Right atrium auricular region (tissue), 2 donors: ENCODE measurements at regions not wholly inside any gene's neighbourhood (a gene's known extent, or its start where the extent isn't known, plus 50 kb on each side); places are given as distances from the start of the nearest gene placed in this dataset.

Source experiments
- DNase-seq: peaks from one replicate; pipeline ENCODE4 v3.0.0-alpha.2; 2019; ENCODE audit warnings: low spot score
- H3K27ac ChIP-seq, 2 donors: fragments of 200-600 bp; sonication (generic); 1 replicate in 1 of 2; 2 replicates in 1 of 2; pipeline ENCODE4 v1.5.1; 2016 to 2019
- H3K27me3 ChIP-seq, 2 donors: fragments of 200-600 bp; sonication (generic); one replicate each; pipeline versions ENCODE4 v1.5.1 to v1.6.0; 2017 to 2019
- H3K36me3 ChIP-seq: fragments of 200-600 bp; sonication (generic); one replicate; pipeline ENCODE4 v1.5.1; 2016
- H3K4me1 ChIP-seq, 2 donors: fragments of 200-600 bp; sonication (generic); one replicate each; pipeline versions ENCODE4 v1.5.1 to v1.6.0; 2017 to 2019
- H3K4me3 ChIP-seq, 2 donors: fragments of 200-600 bp; sonication (generic); 1 replicate in 1 of 2; 2 replicates in 1 of 2; pipeline ENCODE4 v1.5.1; 2017 to 2019; ENCODE audit warnings: mild to moderate bottlenecking in 1 of 2, moderate library complexity in 1 of 2
- H3K9me3 ChIP-seq, 2 donors: fragments of 200-600 bp; sonication (generic); one replicate each; pipeline ENCODE4 v1.5.1; 2019
- TF ChIP-seq, protein P1 (sequence below), 2 donors: fragments of 200-600 bp; sonication (generic); IDR thresholded peaks; one replicate each; pipeline ENCODE4 v1.5.1; 2019; ENCODE audit warnings: antibody characterized with exemption in 2 of 2

DNA sequence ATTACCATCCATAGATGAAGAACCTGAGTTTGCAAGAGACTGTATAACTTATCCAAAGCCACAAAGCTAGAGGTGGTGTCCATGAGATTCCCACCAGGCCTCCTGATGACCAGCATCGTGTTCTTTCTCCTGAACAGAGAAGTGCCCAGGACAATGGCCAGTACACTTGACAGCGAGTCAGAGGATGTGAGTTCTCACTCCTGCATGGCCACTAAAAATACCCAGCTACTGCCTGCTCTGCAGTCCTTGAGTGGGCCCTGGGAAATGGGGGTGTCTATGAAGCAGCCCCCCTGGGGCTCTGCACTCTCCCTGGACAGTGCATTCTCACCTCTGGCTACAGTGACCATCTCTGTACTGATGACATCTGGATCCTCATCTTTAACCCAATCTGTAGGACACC lies 201.2 kb downstream of the RPLP1 start:
- TF ChIP-seq, protein P1, sequence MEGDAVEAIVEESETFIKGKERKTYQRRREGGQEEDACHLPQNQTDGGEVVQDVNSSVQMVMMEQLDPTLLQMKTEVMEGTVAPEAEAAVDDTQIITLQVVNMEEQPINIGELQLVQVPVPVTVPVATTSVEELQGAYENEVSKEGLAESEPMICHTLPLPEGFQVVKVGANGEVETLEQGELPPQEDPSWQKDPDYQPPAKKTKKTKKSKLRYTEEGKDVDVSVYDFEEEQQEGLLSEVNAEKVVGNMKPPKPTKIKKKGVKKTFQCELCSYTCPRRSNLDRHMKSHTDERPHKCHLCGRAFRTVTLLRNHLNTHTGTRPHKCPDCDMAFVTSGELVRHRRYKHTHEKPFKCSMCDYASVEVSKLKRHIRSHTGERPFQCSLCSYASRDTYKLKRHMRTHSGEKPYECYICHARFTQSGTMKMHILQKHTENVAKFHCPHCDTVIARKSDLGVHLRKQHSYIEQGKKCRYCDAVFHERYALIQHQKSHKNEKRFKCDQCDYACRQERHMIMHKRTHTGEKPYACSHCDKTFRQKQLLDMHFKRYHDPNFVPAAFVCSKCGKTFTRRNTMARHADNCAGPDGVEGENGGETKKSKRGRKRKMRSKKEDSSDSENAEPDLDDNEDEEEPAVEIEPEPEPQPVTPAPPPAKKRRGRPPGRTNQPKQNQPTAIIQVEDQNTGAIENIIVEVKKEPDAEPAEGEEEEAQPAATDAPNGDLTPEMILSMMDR (IDR thresholded peaks at IDR 0.05) = no peak
- Histone ChIP-seq H3K27ac (no peak overlapping the region), H3K36me3 (no peaks in the 10 kb centered on the region), H3K9me3 (no peaks in the 10 kb centered on the region), H3K27me3 (no peaks in the 10 kb centered on the region), H3K4me3 (no peak overlapping the region), H3K4me1 (no peaks in the 10 kb centered on the region)
- no peak for DNase-seq

DNA sequence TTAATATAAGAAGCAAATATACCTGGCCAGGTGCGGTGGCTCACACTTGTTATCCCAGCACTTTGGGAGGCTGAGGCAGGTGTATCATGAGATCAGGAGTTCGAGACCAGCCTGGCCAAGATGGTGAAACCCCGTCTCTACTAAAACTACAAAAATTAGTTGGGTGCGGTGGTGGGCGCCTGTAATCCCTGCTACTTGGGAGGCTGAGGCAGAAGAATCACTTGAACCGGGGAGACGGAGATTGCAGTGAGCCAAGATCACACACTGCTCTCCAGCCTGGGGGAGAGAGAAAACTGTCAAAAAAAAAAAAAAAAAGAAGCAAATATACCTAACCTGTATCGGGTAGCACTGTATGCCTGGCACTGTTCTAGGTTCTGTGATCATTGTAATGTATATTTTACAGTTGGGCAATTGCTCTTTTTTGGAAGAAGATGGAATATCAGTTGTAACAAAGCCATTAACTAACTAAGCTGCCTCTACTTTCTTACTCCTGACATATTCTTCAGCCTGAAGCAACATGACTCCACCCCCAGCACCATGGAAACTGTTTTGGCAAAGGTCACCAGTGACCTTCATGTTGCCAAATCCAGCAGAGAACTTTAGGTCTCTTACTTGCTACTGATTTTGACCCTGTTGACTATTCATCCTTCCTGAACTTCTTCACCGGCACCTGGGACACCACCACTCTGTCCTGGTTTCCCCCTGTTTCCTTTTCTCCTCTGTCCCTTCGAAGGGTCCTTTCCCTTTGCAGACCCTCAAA lies 203.8 kb downstream of the RPLP1 start:
- Histone ChIP-seq H3K36me3 (no peaks in the 10 kb centered on the region), H3K27ac (no peak overlapping the region), H3K27me3 (no peaks in the 10 kb centered on the region), H3K4me1 (no peaks in the 10 kb centered on the region), H3K9me3 (no peaks in the 10 kb centered on the region), H3K4me3 (no peak overlapping the region)
- TF ChIP-seq, protein P1 (IDR thresholded peaks at IDR 0.05) = no peak
- DNase-seq = no peak

DNA sequence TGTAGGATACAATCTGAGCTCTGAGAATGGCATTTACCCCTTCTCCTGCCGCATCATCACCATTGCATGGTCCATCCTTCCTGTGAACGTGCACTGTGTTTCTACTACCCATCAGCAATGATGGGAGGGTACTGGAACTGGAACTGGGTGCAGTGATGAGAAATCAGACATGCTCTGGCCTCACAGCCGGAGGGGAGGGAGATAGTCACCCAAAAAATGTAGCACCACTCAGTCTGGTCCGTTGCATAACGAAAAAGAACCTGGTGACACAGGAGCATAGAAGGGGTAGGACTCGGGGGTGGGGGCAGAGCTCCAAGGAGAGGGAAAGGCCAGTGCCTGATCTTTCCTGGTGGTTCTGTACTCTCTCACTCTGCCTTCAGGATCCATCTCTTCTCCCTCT lies 205.0 kb downstream of the RPLP1 start:
- no peak overlapping the region for H3K4me3 ChIP-seq
- H3K27me3 ChIP-seq = no peaks in the 10 kb centered on the region
- no peaks in the 10 kb centered on the region for H3K4me1 ChIP-seq
- TF ChIP-seq, protein P1 (IDR thresholded peaks at IDR 0.05) = no peak
- H3K27ac ChIP-seq = no peak overlapping the region
- no peaks in the 10 kb centered on the region for H3K9me3 ChIP-seq
- no peaks in the 10 kb centered on the region for H3K36me3 ChIP-seq
- no peak for DNase-seq

DNA sequence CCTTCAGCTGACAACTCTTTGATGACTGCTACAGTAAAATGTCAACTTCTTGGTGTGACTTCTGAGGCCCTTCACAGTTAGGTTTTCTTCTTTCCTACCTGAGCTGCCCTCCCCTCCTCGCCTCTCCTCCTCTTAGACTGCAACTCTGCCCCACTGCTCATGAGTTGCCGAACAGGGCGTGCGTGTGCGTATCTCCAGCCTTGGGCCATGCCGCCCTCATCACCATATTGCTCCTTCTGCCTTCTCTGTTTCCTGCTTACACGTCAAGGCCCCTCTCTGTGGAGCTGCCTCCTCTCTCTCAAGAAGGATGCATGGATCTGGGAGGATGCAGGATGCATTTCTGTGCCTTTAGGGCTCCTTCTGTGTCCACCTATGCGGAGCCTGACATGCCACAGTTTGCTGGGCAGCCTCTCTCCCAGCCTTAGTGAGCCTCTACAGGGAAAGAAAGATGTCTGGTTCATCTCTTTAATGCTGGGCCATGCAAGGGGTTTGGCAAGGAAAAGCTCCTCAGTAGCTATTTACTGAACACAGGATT lies 205.9 kb downstream of the RPLP1 start:
- H3K27me3 ChIP-seq = no peaks in the 10 kb centered on the region
- TF ChIP-seq, protein P1 (IDR thresholded peaks at IDR 0.05) = no peak
- H3K4me1 ChIP-seq = no peaks in the 10 kb centered on the region
- no peaks in the 10 kb centered on the region for H3K36me3 ChIP-seq
- no peak overlapping the region for H3K4me3 ChIP-seq
- H3K27ac ChIP-seq = no peak overlapping the region
- no peak for DNase-seq
- H3K9me3 ChIP-seq = no peaks in the 10 kb centered on the region

DNA sequence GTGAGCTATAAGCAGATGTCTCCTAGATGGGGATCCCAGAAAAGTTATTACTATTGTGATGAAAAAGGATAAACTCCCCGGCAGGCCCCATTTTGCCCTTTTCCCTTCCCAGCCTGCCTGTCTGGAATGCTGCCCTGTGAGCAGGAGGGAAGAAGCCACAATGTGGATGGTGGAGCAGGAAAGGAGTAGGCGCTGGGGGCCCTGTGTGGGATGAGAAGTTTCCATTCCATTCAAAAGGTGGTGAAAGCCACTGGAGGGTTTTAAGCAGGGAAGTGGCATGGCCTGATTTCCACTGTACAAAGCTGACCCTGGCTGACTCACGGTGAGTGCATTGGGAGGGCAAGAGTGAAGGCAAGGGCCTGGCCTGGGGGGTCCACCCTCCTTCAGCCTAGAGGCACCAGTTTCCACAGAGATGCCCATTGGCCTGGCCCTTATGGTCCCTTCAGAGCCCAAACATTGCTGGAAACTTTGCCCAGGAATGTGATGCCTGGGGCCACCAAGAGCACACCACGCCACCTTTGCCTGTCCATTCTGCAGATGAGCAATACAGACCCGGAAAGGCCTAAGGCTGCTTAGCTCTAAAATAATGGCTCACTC lies 206.9 kb downstream of the RPLP1 start:
- no peaks in the 10 kb centered on the region for H3K36me3 ChIP-seq
- no peak for DNase-seq
- no peak overlapping the region for H3K4me3 ChIP-seq
- H3K27me3 ChIP-seq = no peaks in the 10 kb centered on the region
- H3K27ac ChIP-seq = no peak overlapping the region
- TF ChIP-seq, protein P1 (IDR thresholded peaks at IDR 0.05) = no peak
- H3K4me1 ChIP-seq = peaks cover 0 to 4% of the 10 kb centered on the region in 2 donors
- no peaks in the 10 kb centered on the region for H3K9me3 ChIP-seq
